A673 (cell line): ENCODE measurements at regions not wholly inside any gene's neighbourhood (a gene's known extent, or its start where the extent isn't known, plus 50 kb on each side); places are given as distances from the start of the nearest gene placed in this dataset.

Source experiments
- BruUV-seq: library from RNA; stranded (reverse); fragments of 400-500 nt; replicated peaks from 2 replicates; lab custom pipeline; 2021; lab: Mats Ljungman, UMichigan
- CTCF ChIA-PET: fragments of 300-600 bp; sonication (Branson Sonifier 250); formaldehyde crosslinking; loops from one replicate; lab custom pipeline; 2022; ENCODE audit warnings: antibody characterized with exemption; lab: Charles Lee
- POLR2A ChIA-PET: fragments of 300-600 bp; sonication (Branson Sonifier 250); formaldehyde crosslinking; loops from one replicate; lab custom pipeline; 2022; ENCODE audit warnings: antibody characterized with exemption; ENCODE audit not compliant: low non-redundant PET; lab: Charles Lee
- DNase-seq: peaks from one replicate; pipeline ENCODE4 v3.0.0-alpha.2; 2015; ENCODE audit warnings: low spot score
- H3K27ac ChIP-seq: fragments of 200-600 bp; sonication (generic); 2 replicates; pipeline ENCODE4 v1.5.1; 2016; ENCODE audit warnings: mixed run types, low read depth, mild to moderate bottlenecking, mixed read lengths, antibody characterized with exemption, low read length; ENCODE audit not compliant: poor library complexity, severe bottlenecking
- H3K27me3 ChIP-seq: fragments of 200-600 bp; sonication (generic); replicated peaks from 2 replicates; pipeline ENCODE4 v1.6.1; 2017; ENCODE audit warnings: mixed run types, low read depth, mild to moderate bottlenecking, mixed read lengths, antibody characterized with exemption, low read length; ENCODE audit not compliant: insufficient read depth, poor library complexity
- H3K36me3 ChIP-seq: fragments of 200-600 bp; sonication (generic); 2 replicates; pipeline ENCODE4 v1.6.1; 2016; ENCODE audit warnings: mixed run types, mild to moderate bottlenecking, mixed read lengths, antibody characterized with exemption, low read length; ENCODE audit not compliant: insufficient read depth, poor library complexity, severe bottlenecking
- H3K4me1 ChIP-seq: fragments of 200-600 bp; sonication (generic); 2 replicates; pipeline ENCODE4 v1.6.1; 2017; ENCODE audit warnings: mixed run types, mild to moderate bottlenecking, mixed read lengths, antibody characterized with exemption, low read length; ENCODE audit not compliant: insufficient read depth, poor library complexity, severe bottlenecking
- H3K4me3 ChIP-seq: fragments of 200-600 bp; sonication (generic); 2 replicates; pipeline ENCODE4 v1.5.1; 2016; ENCODE audit warnings: low read depth, mixed run types, mild to moderate bottlenecking, mixed read lengths, low read length; ENCODE audit not compliant: poor library complexity, severe bottlenecking
- H3K9me3 ChIP-seq: fragments of 200-600 bp; sonication (generic); 2 replicates; pipeline ENCODE4 v1.6.1; 2016; ENCODE audit warnings: mixed run types, low read depth, mild to moderate bottlenecking, mixed read lengths, antibody characterized with exemption, low read length; ENCODE audit not compliant: poor library complexity, severe bottlenecking
- CTCF ChIP-seq: fragments of 300-800, 200-600 bp; sonication (generic); conservative IDR thresholded peaks from 2 replicates; pipeline ENCODE4 v1.5.1; 2017; ENCODE audit warnings: low read depth, mild to moderate bottlenecking, antibody characterized with exemption, low read length, moderate library complexity, mixed read lengths
- EZH2 ChIP-seq: fragments of 200-600 bp; sonication (generic); IDR thresholded peaks from 2 replicates; pipeline ENCODE4 v1.6.1; 2017; ENCODE audit warnings: borderline replicate concordance, low read depth, mild to moderate bottlenecking, mixed read lengths, antibody characterized with exemption, low read length; ENCODE audit not compliant: poor library complexity, severe bottlenecking
- intact Hi-C: fragments of 100-400 bp; cut with micrococcal nuclease; formaldehyde crosslinking; loops from one replicate; pipeline ENCODE4 v1.10.0; 2022; ENCODE audit not compliant: unreplicated experiment

DNA sequence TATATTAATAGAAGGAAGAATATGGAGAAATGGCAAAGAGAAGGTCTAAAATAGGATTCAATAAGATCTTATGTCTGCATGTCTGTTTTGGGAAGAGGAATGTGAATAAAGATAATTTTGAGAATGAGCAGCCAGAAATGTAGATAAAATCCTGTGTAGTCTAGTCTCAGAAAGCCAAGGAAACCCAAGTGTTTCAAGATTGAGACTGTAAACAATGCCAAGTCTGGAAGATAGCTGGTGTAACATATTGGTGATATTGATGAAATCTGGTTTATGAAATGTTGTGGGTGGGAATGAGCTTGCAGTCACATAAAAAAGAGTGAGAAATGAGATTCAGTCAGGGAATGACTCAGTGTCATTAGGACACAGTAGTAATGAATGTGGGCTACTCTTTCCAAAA, 1180.3 kb upstream of the PCDH20 start:
- Histone ChIP-seq H3K4me1 (no peaks in the 10 kb centered on the region), H3K9me3 (no peaks in the 10 kb centered on the region), H3K36me3 (no peaks in the 10 kb centered on the region), H3K27ac (no peak overlapping the region), H3K27me3 (no peaks in the 10 kb centered on the region), H3K4me3 (no peak overlapping the region)
- intact Hi-C loops: no loop called here
- POLR2A ChIA-PET: no interaction called here
- DNase-seq: no peak
- CTCF ChIA-PET: no interaction called here
- no peak for TF ChIP-seq CTCF
- BruUV-seq: no TSS peak

- POLR2A ChIA-PET: no interaction called here
- DNase-seq: no peak
- H3K4me1 ChIP-seq: no peaks in the 10 kb centered on the region
- TF ChIP-seq CTCF: no peak
- no peak for TF ChIP-seq EZH2
- CTCF ChIA-PET: no interaction called here
- H3K27me3 ChIP-seq: no peaks in the 10 kb centered on the region
- no peak overlapping the region for H3K27ac ChIP-seq
- H3K4me3 ChIP-seq: no peak overlapping the region
- BruUV-seq: no TSS peak
- H3K36me3 ChIP-seq: no peaks in the 10 kb centered on the region
- no peaks in the 10 kb centered on the region for H3K9me3 ChIP-seq
- intact Hi-C loops: no loop called here
These were observed 1178.2 kb upstream of the PCDH20 start for GRCh38 chr13:62593804-62594203.

DNA sequence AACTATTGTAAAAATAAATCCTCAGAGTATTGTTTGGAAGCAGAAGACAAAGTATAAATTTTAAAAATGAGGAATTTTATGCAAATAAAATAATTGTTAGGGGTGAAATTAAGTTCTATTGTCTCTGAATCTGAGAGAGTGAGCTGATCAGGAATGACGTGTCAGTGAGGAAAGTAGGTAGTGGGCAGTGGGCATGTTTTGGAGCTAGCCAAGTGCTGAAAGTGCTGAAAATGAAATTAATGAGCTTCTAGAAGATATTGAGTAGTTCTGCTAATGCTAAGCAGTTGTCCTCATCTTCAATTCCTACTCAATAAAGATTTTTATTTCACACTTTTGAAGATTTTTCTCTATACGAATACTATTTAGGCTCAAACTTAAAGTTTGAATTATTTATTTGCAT, 1167.8 kb upstream of the PCDH20 start:
- DNase-seq: no peak
- no peaks in the 10 kb centered on the region for H3K27me3 ChIP-seq
- H3K36me3 ChIP-seq: no peaks in the 10 kb centered on the region
- CTCF ChIA-PET: no interaction called here
- no peak overlapping the region for H3K27ac ChIP-seq
- no peaks in the 10 kb centered on the region for H3K9me3 ChIP-seq
- BruUV-seq: no TSS peak
- TF ChIP-seq EZH2 (no peak), CTCF (no peak)
- H3K4me3 ChIP-seq: no peak overlapping the region
- intact Hi-C loops: no loop called here
- no peaks in the 10 kb centered on the region for H3K4me1 ChIP-seq
- POLR2A ChIA-PET: no interaction called here
